HG03457 (cell line): ENCODE measurements at regions not wholly inside any gene's neighbourhood (a gene's known extent, or its start where the extent isn't known, plus 50 kb on each side); places are given as distances from the start of the nearest gene placed in this dataset.

ENCODE experiments used
- ATAC-seq: cut with Tn5 transposase; IDR thresholded peaks from one replicate; pipeline ENCODE4 v1.9.1; 2021; ENCODE audit warnings: moderate number of reproducible peaks; ENCODE audit not compliant: unreplicated experiment

GRCh38 chr20:11076434-11077105 is 402.8 kb upstream of the JAG1 start:
- no peak for ATAC-seq

GRCh38 chr20:11077226-11077625 is 403.4 kb upstream of the JAG1 start:
- no peak for ATAC-seq

DNA sequence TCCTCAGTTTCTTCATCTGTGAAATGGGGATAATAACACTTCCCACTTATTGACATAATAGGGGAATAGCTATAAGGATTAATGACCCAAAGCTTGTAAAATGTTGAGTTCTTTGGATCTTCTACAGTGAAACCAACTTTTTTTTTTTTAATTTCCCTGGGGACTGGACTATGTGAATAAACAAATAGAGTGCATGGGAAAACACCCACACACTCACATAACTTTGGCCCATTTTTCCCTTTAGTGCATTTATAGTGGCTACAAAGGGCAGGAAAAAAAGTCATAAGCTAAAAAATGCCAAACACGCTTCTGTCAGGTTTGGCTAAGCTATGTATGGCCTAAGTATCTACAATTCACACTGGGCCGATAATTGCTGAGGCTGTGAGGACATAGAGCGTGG is 406.2 kb upstream of the JAG1 start:
- no peak for ATAC-seq

DNA sequence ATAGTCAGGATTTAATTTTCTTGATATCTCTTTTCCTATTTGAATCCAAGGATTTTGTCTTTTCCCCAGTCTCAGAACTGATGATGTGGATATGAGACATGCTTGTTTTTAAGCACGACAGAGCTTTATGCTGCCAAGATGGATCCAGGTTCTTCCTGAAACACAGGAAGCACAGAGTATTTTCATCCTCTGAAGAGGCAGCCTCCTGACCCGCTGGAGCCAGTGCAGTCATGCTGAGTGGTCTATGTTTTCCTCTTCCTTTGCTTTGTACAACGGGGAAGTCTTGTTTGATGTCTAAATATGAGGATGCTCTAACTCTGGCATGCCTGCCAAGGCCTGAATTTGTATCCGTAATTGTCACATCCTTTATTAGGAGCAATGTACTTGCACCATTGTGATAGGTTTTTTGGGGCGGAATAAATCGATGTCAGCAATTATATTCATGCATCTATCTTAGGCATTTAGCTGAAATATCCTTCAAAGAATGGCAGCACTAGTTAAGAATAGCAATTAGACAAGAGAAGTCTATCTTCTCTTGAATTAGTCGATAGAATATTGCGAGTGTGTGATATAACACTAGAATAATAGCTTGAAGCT is 407.1 kb upstream of the JAG1 start:
- ATAC-seq: no peak

- no peak for ATAC-seq
Measured at GRCh38 chr20:11083841-11084240, 410.0 kb upstream of the JAG1 start.

DNA sequence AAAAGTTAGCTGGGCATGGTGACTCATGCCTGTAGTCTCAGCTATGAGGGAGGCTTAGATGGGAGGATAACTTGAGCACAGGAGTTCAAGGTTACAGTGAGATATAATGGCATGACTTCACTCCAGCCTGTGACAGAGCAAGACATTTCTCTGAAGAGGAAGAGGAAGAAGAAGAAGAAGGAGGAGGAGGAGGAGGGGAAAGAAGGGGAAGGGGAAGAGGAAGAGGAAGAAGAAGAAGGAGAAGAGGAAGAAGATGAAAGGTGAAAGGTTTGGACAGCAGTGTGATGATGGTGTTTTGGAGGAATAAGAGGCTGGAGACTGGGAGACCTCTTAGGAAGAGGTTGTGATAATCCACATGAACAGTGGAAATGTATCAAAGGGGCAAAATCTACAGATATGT is 410.7 kb upstream of the JAG1 start:
- no peak for ATAC-seq

DNA sequence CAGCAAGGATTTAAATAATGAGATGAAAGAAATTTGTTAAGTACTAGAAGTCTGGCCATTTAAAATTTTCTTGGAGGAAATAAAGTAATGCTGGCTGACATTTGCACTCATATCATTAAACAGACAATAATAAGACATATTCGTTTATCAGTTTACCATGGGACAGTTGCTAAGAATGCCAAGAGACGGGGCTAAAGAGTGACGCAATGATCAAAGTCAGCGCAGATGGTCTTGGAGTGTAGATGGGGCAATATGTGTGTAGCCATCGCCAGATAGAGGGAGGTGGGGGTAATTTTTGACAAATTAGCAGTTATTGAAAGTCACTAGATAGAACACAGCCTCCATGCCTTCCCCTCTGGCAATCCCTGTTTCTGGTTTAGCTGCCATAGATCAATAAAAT is 413.2 kb upstream of the JAG1 start:
- ATAC-seq: no peak

DNA sequence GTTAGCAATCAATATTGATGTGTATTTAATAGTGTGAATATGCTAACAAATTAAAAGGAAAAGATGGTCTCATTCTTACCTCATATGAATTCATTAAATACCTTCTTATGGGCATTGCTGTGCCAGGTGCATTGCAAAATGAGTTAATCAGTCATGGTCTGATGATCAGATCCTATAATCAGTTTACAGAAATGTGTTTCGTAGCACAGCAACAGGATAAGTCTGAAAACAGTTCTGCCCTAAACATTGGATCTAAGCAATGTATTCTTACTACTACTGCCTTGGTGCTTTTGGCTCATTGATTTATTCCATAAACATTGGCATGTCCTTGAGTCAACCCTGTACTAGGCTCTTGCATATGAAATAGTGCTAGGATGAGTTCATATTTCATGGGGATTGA is 417.0 kb upstream of the JAG1 start:
- ATAC-seq: no peak

GRCh38 chr20:11091511-11091910 is 417.7 kb upstream of the JAG1 start:
- ATAC-seq: no peak

DNA sequence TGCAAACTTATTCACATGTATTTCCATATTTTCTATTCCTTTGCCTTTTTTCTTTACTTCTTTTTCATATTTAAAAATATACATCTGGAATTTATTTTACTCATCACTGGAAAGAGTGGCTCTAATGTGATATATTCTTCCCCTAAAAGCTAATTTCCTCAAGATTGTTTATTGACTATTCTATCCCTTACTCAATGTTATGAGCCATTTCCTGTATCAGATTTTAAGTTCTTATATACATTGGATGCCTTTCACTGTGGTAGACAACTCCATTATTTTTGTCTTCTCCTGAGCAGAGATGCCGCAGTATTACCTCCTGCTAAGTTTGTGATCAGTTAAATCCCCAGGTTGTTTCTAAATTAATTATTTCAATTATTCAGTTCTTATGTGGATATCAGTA is 418.4 kb upstream of the JAG1 start:
- no peak for ATAC-seq

DNA sequence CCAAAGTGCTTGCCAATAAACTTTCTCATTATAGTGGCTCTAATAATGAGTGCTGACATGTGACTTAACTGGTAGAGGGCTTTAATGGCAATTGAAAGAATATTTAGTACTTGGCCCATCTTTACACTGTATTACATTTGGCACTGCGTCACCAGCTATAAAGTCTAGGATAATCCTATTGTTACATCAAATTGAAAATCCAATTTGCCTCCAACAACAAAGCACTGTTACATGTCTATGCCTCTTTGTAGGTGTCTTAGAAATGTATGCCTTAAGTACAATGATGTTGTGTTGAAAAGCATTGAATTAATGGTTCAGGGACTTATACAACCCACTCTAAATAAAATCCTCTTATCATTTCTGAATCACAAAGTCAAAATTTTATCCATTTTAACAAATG is 420.4 kb upstream of the JAG1 start:
- ATAC-seq: no peak

DNA sequence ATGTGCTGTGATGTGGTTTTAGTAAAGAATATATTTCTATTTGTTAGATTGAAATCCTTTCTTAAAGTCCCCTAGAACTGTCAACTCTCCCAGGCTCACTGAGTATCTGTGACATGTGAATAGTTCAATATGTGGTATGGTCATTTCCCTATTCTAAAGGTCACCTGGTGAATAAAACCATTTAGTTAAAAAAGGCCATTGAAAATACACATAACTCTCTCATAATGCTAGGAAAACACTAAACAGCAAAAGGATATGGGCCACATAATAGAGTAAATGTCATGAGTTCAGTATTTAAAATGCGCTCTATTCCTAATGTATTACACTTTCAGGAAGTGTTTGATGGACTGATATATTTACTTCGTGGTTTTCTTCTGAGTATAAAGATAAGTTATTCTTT is 420.9 kb upstream of the JAG1 start:
- ATAC-seq: no peak

- no peak for ATAC-seq
Measured at GRCh38 chr20:11098888-11099287, 425.1 kb upstream of the JAG1 start.

DNA sequence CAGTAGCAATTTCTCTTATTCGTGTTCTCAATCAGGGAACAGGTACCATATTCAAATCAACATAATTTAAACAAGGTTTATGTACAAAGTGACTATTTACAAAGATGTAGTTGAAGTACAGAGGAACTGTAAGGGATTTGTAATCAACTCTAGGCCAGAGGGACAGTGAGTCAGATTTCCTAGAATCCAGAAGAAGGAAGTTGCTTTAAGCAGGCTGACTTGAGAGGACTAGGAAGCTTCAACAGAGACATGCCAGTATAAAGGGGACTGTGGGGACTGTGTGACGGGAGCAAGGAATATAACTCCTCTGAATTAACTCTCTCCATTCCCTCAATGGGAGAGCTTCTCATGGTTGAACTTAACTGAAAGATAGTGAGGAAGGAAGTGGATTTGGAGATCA is 427.4 kb upstream of the JAG1 start:
- no peak for ATAC-seq

DNA sequence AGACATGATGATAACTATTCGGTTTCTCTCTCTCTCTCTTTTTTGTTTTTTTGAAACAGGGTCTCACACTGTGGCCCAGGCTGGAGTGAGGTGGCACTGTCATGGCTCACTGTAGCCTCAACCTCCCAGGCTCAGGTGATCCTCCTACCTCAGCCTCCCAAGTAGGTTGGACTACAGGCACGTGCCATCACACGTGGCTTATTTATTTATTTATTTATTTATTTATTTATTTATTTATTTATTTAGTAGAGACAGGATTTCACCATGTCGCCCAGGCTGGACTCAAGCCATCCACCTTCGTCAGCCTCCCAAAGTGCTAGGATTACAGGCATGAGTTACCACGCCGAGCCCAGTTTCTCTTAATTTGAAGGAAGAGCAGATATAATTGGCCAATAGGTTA is 427.9 kb upstream of the JAG1 start:
- ATAC-seq: no peak

GRCh38 chr20:11103866-11104265 is 430.1 kb upstream of the JAG1 start:
- no peak for ATAC-seq

- ATAC-seq: no peak
Measured at GRCh38 chr20:11108102-11108810, 434.5 kb upstream of the JAG1 start.

GRCh38 chr20:11110535-11110934 is 436.7 kb upstream of the JAG1 start:
- no peak for ATAC-seq

DNA sequence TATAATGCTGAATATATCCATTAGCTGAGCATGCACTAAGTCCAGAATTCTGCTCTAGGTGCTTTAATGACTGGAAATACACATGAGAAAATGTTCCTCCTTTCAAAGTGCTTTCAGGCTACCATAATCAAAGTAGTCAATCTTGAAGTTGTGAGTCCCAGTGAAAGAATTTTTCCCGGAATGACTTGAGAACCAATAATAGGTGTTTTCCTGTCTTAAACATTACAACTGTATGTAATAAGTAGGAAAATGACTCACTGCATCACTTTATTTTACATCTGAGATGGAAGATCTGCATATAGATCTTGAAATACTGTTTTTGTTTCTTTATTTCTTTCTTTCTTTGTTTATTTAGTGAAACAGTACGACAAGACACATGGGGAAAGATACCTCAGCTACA is 437.4 kb upstream of the JAG1 start:
- ATAC-seq: no peak

GRCh38 chr20:11112832-11113231 is 439.0 kb upstream of the JAG1 start:
- ATAC-seq: no peak

DNA sequence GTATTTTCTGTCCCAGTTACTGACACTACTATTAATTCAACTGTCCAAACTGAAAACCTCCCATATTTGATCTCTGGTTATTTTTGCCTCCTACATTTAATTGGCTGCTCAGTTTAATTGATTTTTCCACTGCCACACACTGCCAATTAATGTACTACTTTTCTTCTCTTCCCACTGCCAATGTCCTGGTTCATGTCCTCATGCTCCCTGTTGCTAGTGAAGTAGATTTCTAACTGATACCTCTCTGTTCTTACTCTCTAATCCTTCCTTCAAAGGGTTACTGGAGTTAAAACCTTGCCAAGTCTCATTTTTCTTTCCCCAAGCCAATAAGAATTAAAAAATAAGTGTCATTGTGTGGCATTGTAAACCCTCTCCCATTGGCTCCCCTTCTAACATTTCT is 440.6 kb upstream of the JAG1 start:
- ATAC-seq: no peak

DNA sequence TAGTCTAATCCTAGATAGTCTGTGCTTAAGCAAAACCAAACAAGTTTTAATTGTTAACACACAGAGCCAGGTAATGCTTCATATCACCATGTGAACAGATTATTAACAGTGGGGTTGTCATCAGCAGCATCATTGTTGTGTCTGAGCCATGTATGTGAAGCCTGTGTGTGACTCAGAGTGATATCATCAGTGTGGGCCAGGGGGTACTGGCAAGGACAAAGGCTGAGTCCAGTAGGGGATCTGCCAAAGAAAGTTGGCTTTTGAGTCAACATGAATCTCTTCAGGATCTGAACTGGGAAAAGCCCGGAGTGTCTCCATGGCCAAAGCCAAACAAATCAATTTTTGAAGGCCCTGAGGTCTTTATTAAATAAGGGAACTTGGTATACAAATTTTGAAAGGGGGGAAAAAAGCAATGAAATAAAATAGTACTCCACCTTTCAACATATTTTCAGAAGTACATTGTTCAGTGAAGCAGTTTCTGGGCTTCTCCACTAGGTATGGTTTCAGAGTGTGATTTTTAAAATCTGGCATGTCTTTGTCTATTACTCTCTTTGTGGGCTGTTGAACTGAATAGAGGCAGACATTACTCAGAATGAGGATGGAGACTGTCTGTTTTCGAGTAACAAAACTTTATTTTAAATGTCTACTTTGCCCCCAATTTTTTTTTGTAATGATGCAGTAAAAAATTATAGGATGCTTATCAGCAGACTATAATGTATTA is 444.2 kb upstream of the JAG1 start:
- no peak for ATAC-seq
